Retinal pigment epithelial cell (primary cell): ENCODE measurements at regions not wholly inside any gene's neighbourhood (a gene's known extent, or its start where the extent isn't known, plus 50 kb on each side); places are given as distances from the start of the nearest gene placed in this dataset.
"Not testable (repeated sequence)": the region's sequence is repeated elsewhere in the genome, so short reads cannot be mapped to it uniquely, and the experiment has no call there.

Experiments
- DNase-seq: peaks from one replicate; pipeline ENCODE4 v3.0.0-alpha.2; 2010; ENCODE audit warnings: low read depth
- H3K4me3 ChIP-seq: 2 replicates; pipeline ENCODE4 v1.5.1; 2011; ENCODE audit warnings: mild to moderate bottlenecking, low read length, control low read depth, moderate library complexity
- CTCF ChIP-seq: conservative IDR thresholded peaks from 2 replicates; pipeline ENCODE4 v1.5.1; 2011; ENCODE audit warnings: low read depth, low read length, control low read depth, inconsistent platforms

DNA sequence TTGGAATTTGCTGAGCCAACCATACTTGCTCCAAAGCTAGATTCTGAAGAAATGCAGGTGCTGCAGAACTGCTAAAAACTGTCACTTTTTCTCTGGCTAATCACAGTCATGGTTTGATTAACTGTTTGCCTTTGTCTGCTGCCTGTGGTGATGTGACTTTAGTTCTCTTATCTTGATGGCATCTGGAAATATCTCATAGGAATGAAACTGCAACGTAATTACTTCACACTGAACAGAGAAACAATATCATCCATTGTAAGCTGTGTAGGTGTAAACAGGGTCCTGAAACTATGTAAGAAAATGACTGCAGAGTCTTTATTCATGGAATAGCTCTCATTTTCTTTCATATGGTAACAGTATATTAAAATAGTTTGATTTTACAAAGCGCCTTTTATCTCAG lies 721.9 kb upstream of the HS3ST5 start:
- no peak for TF ChIP-seq CTCF
- no peak overlapping the region for H3K4me3 ChIP-seq
- peak; percentile 27 for DNase-seq

DNA sequence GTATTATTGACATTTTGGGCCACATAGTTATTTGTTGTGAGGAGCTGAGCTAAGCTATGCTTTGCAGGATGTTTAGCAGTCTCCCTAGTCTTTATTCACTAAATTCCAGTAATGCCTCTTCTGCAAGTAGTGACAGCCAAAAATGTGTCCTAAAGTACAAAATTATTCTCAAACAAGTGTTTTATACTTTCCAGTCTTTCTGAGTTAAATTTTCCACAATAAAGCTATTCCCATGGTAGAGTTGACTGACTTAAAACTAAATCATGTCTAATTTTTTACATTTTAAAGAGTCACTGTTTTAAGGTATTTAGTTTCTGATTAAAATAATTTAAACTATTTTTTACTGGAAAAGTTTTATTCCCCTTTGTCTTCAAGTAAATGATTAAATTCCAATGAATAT lies 717.8 kb upstream of the HS3ST5 start:
- no peak overlapping the region for H3K4me3 ChIP-seq
- no peak for TF ChIP-seq CTCF
- no peak for DNase-seq

GRCh38 chr6:115058414-115059211 lies 715.8 kb upstream of the HS3ST5 start:
- no peak overlapping the region for H3K4me3 ChIP-seq
- DNase-seq: no peak
- TF ChIP-seq CTCF: no peak

- DNase-seq: no peak
- no peak overlapping the region for H3K4me3 ChIP-seq
- no peak for TF ChIP-seq CTCF
Observed at GRCh38 chr6:115055579-115055978, 712.8 kb upstream of the HS3ST5 start.

- DNase-seq, H3K4me3 ChIP-seq: not testable (repeated sequence)
Observed at GRCh38 chr6:115054242-115054641, 711.4 kb upstream of the HS3ST5 start.

GRCh38 chr6:115053169-115053860 lies 710.5 kb upstream of the HS3ST5 start:
- H3K4me3 ChIP-seq: no peak overlapping the region
- DNase-seq: no peak
- no peak for TF ChIP-seq CTCF

DNA sequence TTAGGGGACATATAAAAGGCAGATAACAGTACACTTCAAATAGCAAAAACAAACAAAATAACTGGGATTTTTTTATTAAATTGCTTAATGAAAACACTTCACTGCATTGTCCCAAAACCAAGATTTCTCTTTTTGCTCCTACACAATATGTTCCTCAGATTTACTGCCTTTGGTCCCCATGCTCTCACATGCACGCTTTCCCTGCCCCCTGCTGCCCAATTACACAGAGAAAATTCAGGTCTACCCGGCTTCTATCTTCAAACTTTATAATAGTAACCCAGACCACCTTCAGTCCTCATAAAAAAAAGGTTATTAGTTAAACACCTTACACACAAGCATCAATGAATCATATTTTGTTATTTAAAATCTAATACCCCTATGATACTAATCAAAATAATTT lies 673.8 kb upstream of the HS3ST5 start:
- no peak overlapping the region for H3K4me3 ChIP-seq
- no peak for TF ChIP-seq CTCF
- no peak for DNase-seq
